Panc1 (cell line): ENCODE measurements at regions not wholly inside any gene's neighbourhood (a gene's known extent, or its start where the extent isn't known, plus 50 kb on each side); places are given as distances from the start of the nearest gene placed in this dataset.

Experiments used
- ATAC-seq: fragments of 200-7000 bp; cut with Tn5 transposase; 2 replicates; pipeline ENCODE4 v1.9.1; 2020; ENCODE audit warnings: mild to moderate bottlenecking, moderate library complexity
- BruUV-seq: library from RNA; stranded (reverse); fragments of 400-500 nt; replicated peaks from 2 replicates; lab custom pipeline; 2021; lab: Mats Ljungman, UMichigan
- CTCF ChIA-PET: fragments of 300-600 bp; sonication (Branson Sonifier 250); formaldehyde crosslinking; loops from one replicate; lab custom pipeline; 2022; ENCODE audit warnings: antibody characterized with exemption; lab: Charles Lee
- POLR2A ChIA-PET: fragments of 300-600 bp; sonication (Branson Sonifier 250); formaldehyde crosslinking; loops from one replicate; lab custom pipeline; 2022; ENCODE audit warnings: antibody characterized with exemption; lab: Charles Lee
- DNase-seq: peaks from one replicate; pipeline ENCODE4 v3.0.0-alpha.2; 2010; ENCODE audit warnings: low read depth, low spot score
- H3K27ac ChIP-seq: 2 replicates; pipeline ENCODE4 v1.5.1; 2011; ENCODE audit warnings: mild to moderate bottlenecking, low read length, inconsistent platforms
- H3K27me3 ChIP-seq: fragments of 200-500 bp; sonication (Bioruptor generic); 2 replicates; pipeline ENCODE4 v1.6.0; 2014; ENCODE audit warnings: low read length, inconsistent platforms; ENCODE audit not compliant: control insufficient read depth, insufficient read depth
- H3K36me3 ChIP-seq: fragments of 200-500 bp; sonication (Bioruptor generic); 2 replicates; pipeline ENCODE4 v1.5.1; 2014; ENCODE audit warnings: inconsistent platforms, mild to moderate bottlenecking, low read length, moderate library complexity; ENCODE audit not compliant: control insufficient read depth, insufficient read depth
- H3K4me1 ChIP-seq: 2 replicates; pipeline ENCODE4 v1.5.1; 2011; ENCODE audit warnings: inconsistent platforms, mild to moderate bottlenecking, low read length, moderate library complexity; ENCODE audit not compliant: control insufficient read depth, insufficient read depth
- H3K4me3 ChIP-seq, 2 experiments: 2 replicates each; pipeline ENCODE4 v1.5.1; 2011 to 2012; ENCODE audit warnings: low read depth in 2 of 2, low read length in 2 of 2, mild to moderate bottlenecking in 2 of 2, inconsistent platforms in 1 of 2, moderate library complexity in 1 of 2
- H3K9me3 ChIP-seq: fragments of 200-500 bp; sonication (Bioruptor generic); 2 replicates; pipeline ENCODE4 v1.5.1; 2014; ENCODE audit warnings: low read depth, mild to moderate bottlenecking, inconsistent platforms, low read length, moderate library complexity; ENCODE audit not compliant: control insufficient read depth, insufficient read depth
- CTCF ChIP-seq: fragments of 450-650 bp; IDR thresholded peaks from 2 replicates; pipeline ENCODE4 v1.5.1; 2017; ENCODE audit warnings: mild to moderate bottlenecking
- POLR2AphosphoS5 ChIP-seq: IDR thresholded peaks from 2 replicates; pipeline ENCODE4 v1.6.1; 2012; ENCODE audit warnings: mild to moderate bottlenecking, low read depth, low read length, moderate library complexity
- SIN3A ChIP-seq: IDR thresholded peaks from 2 replicates; pipeline ENCODE4 v1.6.1; 2012; ENCODE audit warnings: low read depth, mild to moderate bottlenecking, low read length, moderate library complexity, borderline replicate concordance; ENCODE audit not compliant: insufficient read depth
- TCF7L2 ChIP-seq: IDR thresholded peaks from 2 replicates; pipeline ENCODE4 v1.6.1; 2011; ENCODE audit warnings: mild to moderate bottlenecking, low read depth, low read length, inconsistent platforms
- in situ Hi-C: cut with HindIII; loops from 2 replicates; pipeline ENCODE4 v1.10.0; 2016; ENCODE audit warnings: low sequenced_read_pairs, low pct_unique_long_range_greater_than_20kb
- intact Hi-C: fragments of 100-400 bp; cut with micrococcal nuclease; formaldehyde crosslinking; loops from one replicate; pipeline ENCODE4 v1.10.0; 2022; ENCODE audit not compliant: unreplicated experiment
- TF ChIP-seq, protein P1 (sequence below), 2 experiments: IDR thresholded peaks; 2 replicates each; pipeline ENCODE4 v1.6.1; 2011 to 2012; ENCODE audit warnings: low read depth in 2 of 2, control low read depth in 1 of 2, low read length in 1 of 2, mild to moderate bottlenecking in 1 of 2, moderate library complexity in 1 of 2; ENCODE audit not compliant: insufficient read depth in 1 of 2

GRCh38 chr5:6118691-6119090 lies 259.7 kb downstream of the MED10 start:
- no peaks in the 10 kb centered on the region for H3K9me3 ChIP-seq
- no peaks in the 10 kb centered on the region for H3K36me3 ChIP-seq
- no peak for DNase-seq
- POLR2A ChIA-PET, result no interaction called here
- no peaks in the 10 kb centered on the region for H3K27me3 ChIP-seq
- H3K4me3 ChIP-seq, result no peak overlapping the region
- no peak for ATAC-seq
- no TSS peak for BruUV-seq
- in situ Hi-C loops (no loop called here), intact Hi-C loops (no loop called here)
- H3K4me1 ChIP-seq, result no peaks in the 10 kb centered on the region
- no peak for TF ChIP-seq SIN3A
- TF ChIP-seq POLR2AphosphoS5, result no peak
- TF ChIP-seq TCF7L2, result no peak
- no peak overlapping the region for H3K27ac ChIP-seq
- CTCF ChIA-PET, result no interaction called here

DNA sequence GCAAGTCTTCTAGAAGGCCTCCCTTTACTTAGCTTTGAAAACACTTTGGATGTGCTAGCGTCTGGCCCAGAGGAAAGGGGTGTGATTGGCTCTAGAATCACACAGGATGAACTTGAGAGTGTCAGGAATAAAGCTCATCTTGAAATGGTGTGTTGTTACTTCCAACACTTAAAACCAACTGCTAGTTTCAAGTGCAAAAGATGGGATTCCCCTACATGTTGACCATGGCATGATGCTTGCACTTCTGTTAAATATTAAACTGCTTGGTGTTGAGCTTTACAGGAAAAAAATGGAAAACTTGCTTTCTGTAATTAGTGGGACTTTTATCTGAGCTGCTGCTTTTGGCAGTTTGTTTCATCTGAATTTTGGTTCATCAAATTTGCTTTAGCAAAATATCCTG lies 261.1 kb downstream of the MED10 start:
- no peak for TF ChIP-seq SIN3A
- TF ChIP-seq POLR2AphosphoS5, result no peak
- TF ChIP-seq, protein P1, sequence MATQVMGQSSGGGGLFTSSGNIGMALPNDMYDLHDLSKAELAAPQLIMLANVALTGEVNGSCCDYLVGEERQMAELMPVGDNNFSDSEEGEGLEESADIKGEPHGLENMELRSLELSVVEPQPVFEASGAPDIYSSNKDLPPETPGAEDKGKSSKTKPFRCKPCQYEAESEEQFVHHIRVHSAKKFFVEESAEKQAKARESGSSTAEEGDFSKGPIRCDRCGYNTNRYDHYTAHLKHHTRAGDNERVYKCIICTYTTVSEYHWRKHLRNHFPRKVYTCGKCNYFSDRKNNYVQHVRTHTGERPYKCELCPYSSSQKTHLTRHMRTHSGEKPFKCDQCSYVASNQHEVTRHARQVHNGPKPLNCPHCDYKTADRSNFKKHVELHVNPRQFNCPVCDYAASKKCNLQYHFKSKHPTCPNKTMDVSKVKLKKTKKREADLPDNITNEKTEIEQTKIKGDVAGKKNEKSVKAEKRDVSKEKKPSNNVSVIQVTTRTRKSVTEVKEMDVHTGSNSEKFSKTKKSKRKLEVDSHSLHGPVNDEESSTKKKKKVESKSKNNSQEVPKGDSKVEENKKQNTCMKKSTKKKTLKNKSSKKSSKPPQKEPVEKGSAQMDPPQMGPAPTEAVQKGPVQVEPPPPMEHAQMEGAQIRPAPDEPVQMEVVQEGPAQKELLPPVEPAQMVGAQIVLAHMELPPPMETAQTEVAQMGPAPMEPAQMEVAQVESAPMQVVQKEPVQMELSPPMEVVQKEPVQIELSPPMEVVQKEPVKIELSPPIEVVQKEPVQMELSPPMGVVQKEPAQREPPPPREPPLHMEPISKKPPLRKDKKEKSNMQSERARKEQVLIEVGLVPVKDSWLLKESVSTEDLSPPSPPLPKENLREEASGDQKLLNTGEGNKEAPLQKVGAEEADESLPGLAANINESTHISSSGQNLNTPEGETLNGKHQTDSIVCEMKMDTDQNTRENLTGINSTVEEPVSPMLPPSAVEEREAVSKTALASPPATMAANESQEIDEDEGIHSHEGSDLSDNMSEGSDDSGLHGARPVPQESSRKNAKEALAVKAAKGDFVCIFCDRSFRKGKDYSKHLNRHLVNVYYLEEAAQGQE (IDR thresholded peaks at IDR 0.05; ENCODE audit: insufficient read depth in 1 of 2, low read depth in 2 of 2, low read length in 1 of 2), result no peak
- Histone ChIP-seq H3K36me3 (no peaks in the 10 kb centered on the region), H3K27ac (no peak overlapping the region), H3K9me3 (no peaks in the 10 kb centered on the region), H3K4me1 (no peaks in the 10 kb centered on the region), H3K27me3 (no peaks in the 10 kb centered on the region), H3K4me3 (no peak overlapping the region)
- ATAC-seq (no peak), DNase-seq (no peak)
- intact Hi-C loops, result no loop called here
- BruUV-seq, result no TSS peak
- POLR2A ChIA-PET, result no interaction called here
- CTCF ChIA-PET, result no interaction called here
- in situ Hi-C loops, result no loop called here

GRCh38 chr5:6115852-6116251 lies 262.5 kb downstream of the MED10 start:
- POLR2A ChIA-PET, result no interaction called here

More at GRCh38 chr5:6115852-6116251, 262.5 kb downstream of the MED10 start:
- in situ Hi-C loops, result no loop called here
- intact Hi-C loops, result no loop called here
- DNase-seq (no peak), ATAC-seq (no peak)
- Histone ChIP-seq H3K27ac (no peak overlapping the region), H3K27me3 (no peaks in the 10 kb centered on the region), H3K4me3 (no peak overlapping the region), H3K9me3 (no peaks in the 10 kb centered on the region), H3K36me3 (no peaks in the 10 kb centered on the region), H3K4me1 (no peaks in the 10 kb centered on the region)
- CTCF ChIA-PET, result no interaction called here
- TF ChIP-seq CTCF, result no peak
- TF ChIP-seq POLR2AphosphoS5, result no peak
- TF ChIP-seq SIN3A, result no peak
- no peak for TF ChIP-seq TCF7L2
- TF ChIP-seq, protein P1 (IDR thresholded peaks at IDR 0.05; ENCODE audit: insufficient read depth in 1 of 2, low read depth in 2 of 2, low read length in 1 of 2), result no peak
- BruUV-seq, result no TSS peak
